Neutrophil (primary cell): ENCODE measurements at regions not wholly inside any gene's neighbourhood (a gene's known extent, or its start where the extent isn't known, plus 50 kb on each side); places are given as distances from the start of the nearest gene placed in this dataset.

Experiments used
- H3K27ac ChIP-seq: fragments of 200-600 bp; sonication (generic); 2 replicates; pipeline ENCODE4 v1.5.1; 2016; ENCODE audit warnings: mild to moderate bottlenecking, moderate library complexity
- H3K27me3 ChIP-seq: fragments of 200-600 bp; sonication (generic); 2 replicates; pipeline ENCODE4 v1.6.0; 2016; ENCODE audit warnings: mild to moderate bottlenecking
- H3K36me3 ChIP-seq: fragments of 200-600 bp; sonication (generic); 2 replicates; pipeline ENCODE4 v1.5.1; 2017
- H3K4me1 ChIP-seq, 2 experiments: fragments of 200-600 bp in 1 of 2; sonication (generic) in 1 of 2; 1 replicate in 1 of 2; 2 replicates in 1 of 2; pipeline versions ENCODE4 v1.5.1 to v1.6.1; 2013 to 2016; ENCODE audit warnings: low read depth in 1 of 2, low read length in 1 of 2, mild to moderate bottlenecking in 1 of 2, moderate library complexity in 1 of 2; ENCODE audit not compliant: control insufficient read depth in 1 of 2, insufficient read depth in 1 of 2
- H3K4me3 ChIP-seq, 2 experiments: fragments of 200-600 bp in 1 of 2; sonication (generic) in 1 of 2; 1 replicate in 1 of 2; 2 replicates in 1 of 2; pipeline ENCODE4 v1.5.1; 2013 to 2016; ENCODE audit warnings: low read depth in 1 of 2, low read length in 1 of 2, mild to moderate bottlenecking in 1 of 2, moderate library complexity in 1 of 2
- H3K9me3 ChIP-seq: fragments of 200-600 bp; sonication (generic); 2 replicates; pipeline ENCODE4 v1.5.1; 2016
- TF ChIP-seq, protein P1 (sequence below): fragments of 200-600 bp; sonication (generic); IDR thresholded peaks from 2 replicates; pipeline ENCODE4 v1.5.1; 2016; ENCODE audit warnings: antibody characterized with exemption

DNA sequence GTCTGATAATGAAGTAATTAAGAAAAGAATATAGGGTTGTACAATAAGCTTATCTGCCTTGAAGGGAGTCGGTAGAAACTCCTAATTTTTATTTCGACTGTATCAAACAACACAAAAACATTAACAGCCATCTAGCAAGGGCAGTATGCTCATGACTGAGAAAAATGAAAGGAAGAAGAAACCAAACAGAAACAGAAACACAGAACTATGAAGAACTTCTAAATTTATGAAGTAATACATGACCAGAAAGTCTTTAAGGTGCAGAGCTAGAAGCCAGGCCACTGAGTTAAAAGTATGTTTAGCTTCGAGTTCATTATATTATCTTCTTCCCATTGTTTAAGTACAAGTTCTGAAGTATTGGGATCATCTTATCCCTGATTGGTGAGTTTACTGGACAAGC lies 367.3 kb upstream of the C9orf72 start:
- Histone ChIP-seq H3K4me1 (no peaks in the 10 kb centered on the region), H3K27me3 (no peaks in the 10 kb centered on the region), H3K27ac (no peak overlapping the region), H3K4me3 (no peak overlapping the region), H3K36me3 (no peaks in the 10 kb centered on the region), H3K9me3 (no peaks in the 10 kb centered on the region)
- TF ChIP-seq, protein P1, sequence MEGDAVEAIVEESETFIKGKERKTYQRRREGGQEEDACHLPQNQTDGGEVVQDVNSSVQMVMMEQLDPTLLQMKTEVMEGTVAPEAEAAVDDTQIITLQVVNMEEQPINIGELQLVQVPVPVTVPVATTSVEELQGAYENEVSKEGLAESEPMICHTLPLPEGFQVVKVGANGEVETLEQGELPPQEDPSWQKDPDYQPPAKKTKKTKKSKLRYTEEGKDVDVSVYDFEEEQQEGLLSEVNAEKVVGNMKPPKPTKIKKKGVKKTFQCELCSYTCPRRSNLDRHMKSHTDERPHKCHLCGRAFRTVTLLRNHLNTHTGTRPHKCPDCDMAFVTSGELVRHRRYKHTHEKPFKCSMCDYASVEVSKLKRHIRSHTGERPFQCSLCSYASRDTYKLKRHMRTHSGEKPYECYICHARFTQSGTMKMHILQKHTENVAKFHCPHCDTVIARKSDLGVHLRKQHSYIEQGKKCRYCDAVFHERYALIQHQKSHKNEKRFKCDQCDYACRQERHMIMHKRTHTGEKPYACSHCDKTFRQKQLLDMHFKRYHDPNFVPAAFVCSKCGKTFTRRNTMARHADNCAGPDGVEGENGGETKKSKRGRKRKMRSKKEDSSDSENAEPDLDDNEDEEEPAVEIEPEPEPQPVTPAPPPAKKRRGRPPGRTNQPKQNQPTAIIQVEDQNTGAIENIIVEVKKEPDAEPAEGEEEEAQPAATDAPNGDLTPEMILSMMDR: no peak

DNA sequence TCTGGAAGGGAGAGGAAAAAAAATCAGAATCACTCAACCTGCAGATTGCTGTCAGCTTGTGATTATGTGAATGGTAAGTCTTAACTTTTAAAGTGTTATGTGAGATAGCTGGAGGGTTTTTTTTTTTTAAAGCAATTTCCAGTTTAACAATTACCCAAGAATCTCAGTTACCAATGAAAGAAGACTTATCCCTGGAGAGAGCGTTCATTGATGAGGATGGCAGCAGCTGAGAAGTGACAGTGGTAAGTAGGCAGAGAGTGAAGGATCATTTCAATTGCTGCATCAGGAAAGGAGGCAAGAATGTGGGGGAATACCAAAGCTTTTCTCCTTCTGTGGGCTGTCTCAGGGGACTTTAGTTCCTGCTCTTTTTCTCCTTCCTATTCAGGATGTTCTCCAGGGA lies 370.2 kb upstream of the C9orf72 start:
- Histone ChIP-seq H3K9me3 (no peaks in the 10 kb centered on the region), H3K27me3 (no peaks in the 10 kb centered on the region), H3K27ac (no peak overlapping the region), H3K4me3 (no peak overlapping the region), H3K36me3 (no peaks in the 10 kb centered on the region), H3K4me1 (no peaks in the 10 kb centered on the region)
- TF ChIP-seq, protein P1: no peak

DNA sequence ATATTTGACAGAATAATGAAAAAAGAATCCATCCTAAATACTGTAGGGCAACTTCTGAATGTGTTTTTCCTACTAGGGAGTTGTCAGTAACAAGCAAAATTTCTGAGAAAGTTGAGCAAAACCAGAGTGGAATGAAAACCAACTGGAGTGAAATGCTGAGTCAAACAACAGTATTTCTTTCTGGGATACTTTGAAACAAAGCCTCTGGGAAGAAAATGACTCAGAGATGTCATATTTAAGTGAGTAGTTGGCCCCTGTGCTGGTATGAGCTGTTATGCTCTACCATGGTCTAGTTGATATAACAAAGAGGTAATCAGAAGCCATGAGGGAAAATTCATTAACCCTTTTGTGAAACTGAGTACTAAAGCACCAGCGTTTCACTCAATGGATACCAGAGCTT lies 372.1 kb upstream of the C9orf72 start:
- no peaks in the 10 kb centered on the region for H3K9me3 ChIP-seq
- no peak overlapping the region for H3K27ac ChIP-seq
- TF ChIP-seq, protein P1: no peak
- no peaks in the 10 kb centered on the region for H3K4me1 ChIP-seq
- H3K4me3 ChIP-seq: no peak overlapping the region
- H3K27me3 ChIP-seq: no peaks in the 10 kb centered on the region
- H3K36me3 ChIP-seq: no peaks in the 10 kb centered on the region

DNA sequence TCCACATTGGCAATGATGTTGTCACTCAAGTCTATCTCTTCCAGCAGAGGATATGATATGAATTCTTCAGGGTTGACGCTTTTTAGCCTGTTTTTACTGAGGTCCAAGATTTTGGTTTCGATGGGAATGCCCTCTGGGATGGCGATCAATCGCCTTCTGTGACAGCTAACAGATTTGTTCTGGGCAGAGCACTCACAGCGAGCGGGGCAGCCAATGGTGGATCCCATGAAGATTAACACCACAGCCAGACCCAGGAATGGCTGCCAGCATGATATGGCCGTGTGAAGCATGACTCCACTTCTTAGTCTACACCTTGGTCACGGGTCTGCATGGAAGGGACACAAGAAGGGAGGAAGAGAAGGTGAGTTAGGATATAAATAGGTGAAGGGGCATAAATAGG lies 377.1 kb upstream of the C9orf72 start:
- Histone ChIP-seq H3K27me3 (no peaks in the 10 kb centered on the region), H3K36me3 (no peaks in the 10 kb centered on the region), H3K4me3 (no peak overlapping the region), H3K27ac (no peak overlapping the region), H3K4me1 (no peaks in the 10 kb centered on the region), H3K9me3 (no peaks in the 10 kb centered on the region)
- TF ChIP-seq, protein P1: no peak

DNA sequence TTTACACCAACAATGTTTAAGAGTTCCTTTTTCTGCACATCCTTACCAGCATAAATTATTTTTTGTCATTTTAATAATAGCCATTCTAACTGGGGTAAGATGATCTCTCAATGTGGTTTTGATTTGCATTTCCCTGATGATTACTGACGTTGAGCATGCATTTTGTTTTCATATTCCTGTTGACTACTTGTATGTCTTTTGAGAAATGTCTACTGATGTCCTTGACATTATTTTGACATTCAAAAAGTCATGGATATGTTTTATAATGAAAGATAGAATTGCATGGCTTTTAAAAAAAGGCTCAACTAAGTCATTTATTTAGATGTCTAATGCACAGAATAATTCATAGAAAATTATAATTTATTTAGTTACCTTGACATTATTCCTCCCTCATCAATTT lies 381.6 kb upstream of the C9orf72 start:
- H3K27me3 ChIP-seq: no peaks in the 10 kb centered on the region
- H3K4me1 ChIP-seq: no peaks in the 10 kb centered on the region
- H3K36me3 ChIP-seq: no peaks in the 10 kb centered on the region
- H3K27ac ChIP-seq: no peak overlapping the region
- TF ChIP-seq, protein P1: no peak
- no peaks in the 10 kb centered on the region for H3K9me3 ChIP-seq
- no peak overlapping the region for H3K4me3 ChIP-seq

DNA sequence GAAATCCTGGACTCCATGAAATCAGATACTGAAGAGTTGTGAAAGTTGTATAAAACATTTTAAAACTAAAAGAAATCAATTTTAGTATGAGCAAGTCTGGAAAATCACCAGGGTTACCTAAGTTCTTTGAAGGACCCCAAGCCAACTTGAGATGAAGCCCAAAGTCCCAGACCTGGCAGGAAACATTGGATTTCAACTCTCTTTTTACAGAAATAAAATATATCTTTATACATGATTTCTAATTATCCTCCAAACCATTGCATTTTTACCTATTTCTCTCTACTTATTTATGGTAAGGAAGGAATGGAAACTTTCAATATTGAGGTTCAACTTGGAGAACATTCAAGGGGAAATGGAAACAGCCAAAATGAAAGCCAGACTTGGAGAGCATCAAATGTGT lies 390.6 kb upstream of the C9orf72 start:
- TF ChIP-seq, protein P1: no peak
- Histone ChIP-seq H3K27ac (no peak overlapping the region), H3K4me3 (no peak overlapping the region), H3K27me3 (no peaks in the 10 kb centered on the region), H3K9me3 (no peaks in the 10 kb centered on the region), H3K36me3 (no peaks in the 10 kb centered on the region), H3K4me1 (no peaks in the 10 kb centered on the region)
